GM23338 (cell line): ENCODE measurements at regions not wholly inside any gene's neighbourhood (a gene's known extent, or its start where the extent isn't known, plus 50 kb on each side); places are given as distances from the start of the nearest gene placed in this dataset.

Experiments used
- ATAC-seq: fragments of 200-7000 bp; cut with Tn5 transposase; 3 replicates; pipeline ENCODE4 v1.9.1; 2020
- DNase-seq: peaks from one replicate; pipeline ENCODE4 v3.0.0-alpha.2; 2015; ENCODE audit warnings: low spot score
- H2AFZ ChIP-seq: fragments of 200-600 bp; sonication (generic); 2 replicates; pipeline ENCODE4 v1.8.0; 2016; ENCODE audit warnings: antibody characterized with exemption, mild to moderate bottlenecking, moderate library complexity
- H3F3A ChIP-seq: fragments of 200-600 bp; sonication (generic); replicated peaks from 2 replicates; pipeline ENCODE4 v1.8.0; 2017; ENCODE audit warnings: antibody characterized with exemption, mixed run types, low read depth
- H3K27ac ChIP-seq: fragments of 200-600 bp; sonication (generic); 2 replicates; pipeline ENCODE4 v1.6.1; 2016; ENCODE audit warnings: low read depth
- H3K27me3 ChIP-seq: fragments of 200-600 bp; sonication (generic); 2 replicates; pipeline ENCODE4 v1.8.0; 2016; ENCODE audit warnings: mild to moderate bottlenecking, mixed run types, moderate library complexity; ENCODE audit not compliant: insufficient read depth
- H3K36me3 ChIP-seq: fragments of 200-600 bp; sonication (generic); 2 replicates; pipeline ENCODE4 v1.8.0; 2016; ENCODE audit warnings: mild to moderate bottlenecking; ENCODE audit not compliant: insufficient read depth
- H3K4me1 ChIP-seq: fragments of 200-600 bp; sonication (generic); 2 replicates; pipeline ENCODE4 v1.8.0; 2016; ENCODE audit warnings: mild to moderate bottlenecking, moderate library complexity; ENCODE audit not compliant: insufficient read depth
- H3K4me2 ChIP-seq: fragments of 200-600 bp; sonication (generic); 2 replicates; pipeline ENCODE4 v1.7.1; 2017; ENCODE audit warnings: mixed run types
- H3K4me3 ChIP-seq: fragments of 200-600 bp; sonication (generic); 2 replicates; pipeline ENCODE4 v1.6.1; 2016; ENCODE audit warnings: mixed run types
- H3K79me2 ChIP-seq: fragments of 200-600 bp; sonication (generic); replicated peaks from 2 replicates; pipeline ENCODE4 v1.8.0; 2017; ENCODE audit warnings: mild to moderate bottlenecking; ENCODE audit not compliant: insufficient read depth
- H3K9me2 ChIP-seq: fragments of 200-600 bp; sonication (generic); 2 replicates; pipeline ENCODE4 v1.8.0; 2017; ENCODE audit not compliant: insufficient read depth
- H4K20me1 ChIP-seq: fragments of 200-600 bp; sonication (generic); replicated peaks from 2 replicates; pipeline ENCODE4 v1.8.0; 2017; ENCODE audit warnings: mild to moderate bottlenecking; ENCODE audit not compliant: insufficient read depth
- H3K27ac Mint-ChIP-seq: 2 replicates; pipeline ENCODE4 v1.8.0; 2020; ENCODE audit warnings: inconsistent platforms, mild to moderate bottlenecking, moderate library complexity, mixed read lengths
- H3K27me3 Mint-ChIP-seq: 3 replicates; pipeline ENCODE4 v1.8.0; 2022; ENCODE audit warnings: low read depth, mild to moderate bottlenecking, moderate library complexity, mixed read lengths, inconsistent platforms; ENCODE audit not compliant: insufficient read depth, poor library complexity
- H3K36me3 Mint-ChIP-seq: 3 replicates; pipeline ENCODE4 v1.8.0; 2021; ENCODE audit warnings: low read depth, mild to moderate bottlenecking, inconsistent platforms, moderate library complexity, mixed read lengths
- H3K4me1 Mint-ChIP-seq: 3 replicates; pipeline ENCODE4 v1.8.0; 2020; ENCODE audit warnings: mild to moderate bottlenecking, inconsistent platforms, mixed read lengths
- H3K4me3 Mint-ChIP-seq: 3 replicates; pipeline ENCODE4 v1.8.0; 2021; ENCODE audit warnings: moderate library complexity, mild to moderate bottlenecking, inconsistent platforms, mixed read lengths
- H3K9me3 Mint-ChIP-seq: 3 replicates; pipeline ENCODE4 v1.8.0; 2020; ENCODE audit warnings: moderate library complexity, mild to moderate bottlenecking, inconsistent platforms, mixed read lengths
- CREB1 ChIP-seq: fragments of 250-450 bp; sonication (Bioruptor Pico); IDR thresholded peaks from 2 replicates; pipeline ENCODE4 v1.5.0; 2020; ENCODE audit warnings: low read depth, mild to moderate bottlenecking, moderate library complexity
- EZH2 ChIP-seq: fragments of 200-600 bp; sonication (generic); IDR thresholded peaks from one replicate; pipeline ENCODE4 v1.8.0; 2017; ENCODE audit warnings: antibody characterized with exemption, mild to moderate bottlenecking, low read depth; ENCODE audit not compliant: unreplicated experiment
- EZH2phosphoT487 ChIP-seq: fragments of 200-600 bp; sonication (generic); IDR thresholded peaks from one replicate; pipeline ENCODE4 v1.8.1; 2018; ENCODE audit warnings: antibody characterized with exemption; ENCODE audit not compliant: unreplicated experiment
- JUNB ChIP-seq: IDR thresholded peaks from one replicate; pipeline ENCODE4 v1.6.1; 2016; ENCODE audit warnings: antibody characterized with exemption; ENCODE audit not compliant: unreplicated experiment
- NANOG ChIP-seq: IDR thresholded peaks from 2 replicates; pipeline ENCODE4 v1.6.1; 2016; ENCODE audit warnings: antibody characterized with exemption, borderline replicate concordance
- STAT1 ChIP-seq: IDR thresholded peaks from one replicate; pipeline ENCODE4 v1.6.1; 2016; ENCODE audit warnings: antibody characterized with exemption; ENCODE audit not compliant: unreplicated experiment
- ZNF114 ChIP-seq: fragments of 250-450 bp; sonication (Bioruptor Pico); IDR thresholded peaks from 2 replicates; pipeline ENCODE4 v1.5.0; 2020; ENCODE audit warnings: mild to moderate bottlenecking, moderate library complexity
- TF ChIP-seq, protein P1 (sequence below), 2 experiments: fragments of 200-600 bp in 1 of 2; sonication (generic) in 1 of 2; conservative IDR thresholded peaks; 2 replicates each; pipeline versions ENCODE4 v1.5.1 to v1.6.1; 2016 to 2017; ENCODE audit warnings: antibody characterized with exemption in 2 of 2, low read depth in 2 of 2, mild to moderate bottlenecking in 2 of 2, moderate library complexity in 1 of 2
- TF ChIP-seq, protein P2 (sequence below): IDR thresholded peaks from 2 replicates; pipeline ENCODE4 v1.6.1; 2016; ENCODE audit warnings: antibody characterized with exemption
- TF ChIP-seq, protein P3 (sequence below): IDR thresholded peaks from one replicate; pipeline ENCODE4 v1.6.1; 2018; ENCODE audit warnings: antibody characterized with exemption; ENCODE audit not compliant: unreplicated experiment

DNA sequence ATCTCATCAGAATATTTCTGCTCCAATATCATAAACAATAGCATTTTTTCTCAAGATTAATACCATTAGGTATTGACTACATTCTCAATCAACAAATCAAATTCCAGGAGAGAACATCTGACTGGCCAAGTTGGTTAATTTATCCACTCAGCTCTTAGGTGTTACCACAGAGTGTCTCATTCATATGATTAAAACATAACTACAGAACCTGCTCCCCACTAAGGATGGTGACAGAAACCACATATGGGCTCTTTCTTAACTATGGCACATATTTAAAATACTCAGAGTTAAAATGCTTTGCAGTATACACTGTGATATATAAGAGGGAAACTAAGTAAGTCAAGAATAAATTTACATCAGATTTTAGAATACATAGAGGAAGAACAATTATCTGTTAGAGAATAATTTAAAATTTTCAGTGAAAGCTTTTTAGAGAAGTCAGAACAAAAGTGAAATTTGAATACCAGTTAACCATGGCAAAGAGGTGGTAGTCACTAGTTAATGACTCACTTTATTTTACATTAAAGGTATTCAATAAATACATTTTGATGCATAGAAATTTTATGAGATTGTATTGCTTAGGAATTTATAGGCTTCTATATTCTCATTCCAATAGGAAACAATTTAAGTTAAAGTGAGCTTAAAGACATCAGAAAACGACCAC lies 1120.8 kb upstream of the TMEFF2 start:
- Histone ChIP-seq H3K4me3 (no peak overlapping the region), H2AFZ (no peak overlapping the region), H3K4me2 (no peak overlapping the region), H4K20me1 (no peaks in the 10 kb centered on the region), H3K27ac (no peak overlapping the region), H3F3A (no peaks in the 10 kb centered on the region), H3K9me2 (no peaks in the 10 kb centered on the region), H3K36me3 (no peaks in the 10 kb centered on the region), H3K27me3 (no peaks in the 10 kb centered on the region), H3K4me1 (no peaks in the 10 kb centered on the region), H3K79me2 (no peaks in the 10 kb centered on the region)
- DNase-seq (no peak), ATAC-seq (no peak)
- no peaks in the 10 kb centered on the region for H3K27me3 Mint-ChIP-seq
- TF ChIP-seq ZNF114 (CRISPR knock-in tag) (no peak), STAT1 (no peak), EZH2 (no peak), NANOG (no peak), EZH2phosphoT487 (no peak), JUNB (no peak), CREB1 (CRISPR knock-in tag) (no peak)
- TF ChIP-seq, protein P1, sequence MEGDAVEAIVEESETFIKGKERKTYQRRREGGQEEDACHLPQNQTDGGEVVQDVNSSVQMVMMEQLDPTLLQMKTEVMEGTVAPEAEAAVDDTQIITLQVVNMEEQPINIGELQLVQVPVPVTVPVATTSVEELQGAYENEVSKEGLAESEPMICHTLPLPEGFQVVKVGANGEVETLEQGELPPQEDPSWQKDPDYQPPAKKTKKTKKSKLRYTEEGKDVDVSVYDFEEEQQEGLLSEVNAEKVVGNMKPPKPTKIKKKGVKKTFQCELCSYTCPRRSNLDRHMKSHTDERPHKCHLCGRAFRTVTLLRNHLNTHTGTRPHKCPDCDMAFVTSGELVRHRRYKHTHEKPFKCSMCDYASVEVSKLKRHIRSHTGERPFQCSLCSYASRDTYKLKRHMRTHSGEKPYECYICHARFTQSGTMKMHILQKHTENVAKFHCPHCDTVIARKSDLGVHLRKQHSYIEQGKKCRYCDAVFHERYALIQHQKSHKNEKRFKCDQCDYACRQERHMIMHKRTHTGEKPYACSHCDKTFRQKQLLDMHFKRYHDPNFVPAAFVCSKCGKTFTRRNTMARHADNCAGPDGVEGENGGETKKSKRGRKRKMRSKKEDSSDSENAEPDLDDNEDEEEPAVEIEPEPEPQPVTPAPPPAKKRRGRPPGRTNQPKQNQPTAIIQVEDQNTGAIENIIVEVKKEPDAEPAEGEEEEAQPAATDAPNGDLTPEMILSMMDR (conservative IDR thresholded peaks at IDR 0.05; ENCODE audit: low read depth in 2 of 2) = no peak
- TF ChIP-seq, protein P2, sequence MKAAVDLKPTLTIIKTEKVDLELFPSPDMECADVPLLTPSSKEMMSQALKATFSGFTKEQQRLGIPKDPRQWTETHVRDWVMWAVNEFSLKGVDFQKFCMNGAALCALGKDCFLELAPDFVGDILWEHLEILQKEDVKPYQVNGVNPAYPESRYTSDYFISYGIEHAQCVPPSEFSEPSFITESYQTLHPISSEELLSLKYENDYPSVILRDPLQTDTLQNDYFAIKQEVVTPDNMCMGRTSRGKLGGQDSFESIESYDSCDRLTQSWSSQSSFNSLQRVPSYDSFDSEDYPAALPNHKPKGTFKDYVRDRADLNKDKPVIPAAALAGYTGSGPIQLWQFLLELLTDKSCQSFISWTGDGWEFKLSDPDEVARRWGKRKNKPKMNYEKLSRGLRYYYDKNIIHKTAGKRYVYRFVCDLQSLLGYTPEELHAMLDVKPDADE = no peak
- TF ChIP-seq, protein P3, sequence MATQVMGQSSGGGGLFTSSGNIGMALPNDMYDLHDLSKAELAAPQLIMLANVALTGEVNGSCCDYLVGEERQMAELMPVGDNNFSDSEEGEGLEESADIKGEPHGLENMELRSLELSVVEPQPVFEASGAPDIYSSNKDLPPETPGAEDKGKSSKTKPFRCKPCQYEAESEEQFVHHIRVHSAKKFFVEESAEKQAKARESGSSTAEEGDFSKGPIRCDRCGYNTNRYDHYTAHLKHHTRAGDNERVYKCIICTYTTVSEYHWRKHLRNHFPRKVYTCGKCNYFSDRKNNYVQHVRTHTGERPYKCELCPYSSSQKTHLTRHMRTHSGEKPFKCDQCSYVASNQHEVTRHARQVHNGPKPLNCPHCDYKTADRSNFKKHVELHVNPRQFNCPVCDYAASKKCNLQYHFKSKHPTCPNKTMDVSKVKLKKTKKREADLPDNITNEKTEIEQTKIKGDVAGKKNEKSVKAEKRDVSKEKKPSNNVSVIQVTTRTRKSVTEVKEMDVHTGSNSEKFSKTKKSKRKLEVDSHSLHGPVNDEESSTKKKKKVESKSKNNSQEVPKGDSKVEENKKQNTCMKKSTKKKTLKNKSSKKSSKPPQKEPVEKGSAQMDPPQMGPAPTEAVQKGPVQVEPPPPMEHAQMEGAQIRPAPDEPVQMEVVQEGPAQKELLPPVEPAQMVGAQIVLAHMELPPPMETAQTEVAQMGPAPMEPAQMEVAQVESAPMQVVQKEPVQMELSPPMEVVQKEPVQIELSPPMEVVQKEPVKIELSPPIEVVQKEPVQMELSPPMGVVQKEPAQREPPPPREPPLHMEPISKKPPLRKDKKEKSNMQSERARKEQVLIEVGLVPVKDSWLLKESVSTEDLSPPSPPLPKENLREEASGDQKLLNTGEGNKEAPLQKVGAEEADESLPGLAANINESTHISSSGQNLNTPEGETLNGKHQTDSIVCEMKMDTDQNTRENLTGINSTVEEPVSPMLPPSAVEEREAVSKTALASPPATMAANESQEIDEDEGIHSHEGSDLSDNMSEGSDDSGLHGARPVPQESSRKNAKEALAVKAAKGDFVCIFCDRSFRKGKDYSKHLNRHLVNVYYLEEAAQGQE = no peak
- no peaks in the 10 kb centered on the region for H3K9me3 Mint-ChIP-seq
- no peaks in the 10 kb centered on the region for H3K36me3 Mint-ChIP-seq
- no peak overlapping the region for H3K27ac Mint-ChIP-seq
- H3K4me3 Mint-ChIP-seq = no peak overlapping the region
- peaks cover 7% of the 10 kb centered on the region for H3K4me1 Mint-ChIP-seq
